SK-N-SH treated with all-trans-retinoic acid at 6 μM for 48 hours (cell line): ENCODE measurements at regions not wholly inside any gene's neighbourhood (a gene's known extent, or its start where the extent isn't known, plus 50 kb on each side); places are given as distances from the start of the nearest gene placed in this dataset.
"Not testable (repeated sequence)": the region's sequence is repeated elsewhere in the genome, so short reads cannot be mapped to it uniquely, and the experiment has no call there.

Experiments used
- ATAC-seq: fragments of 200-7000 bp; cut with Tn5 transposase; 3 replicates; pipeline ENCODE4 v1.9.1; 2020; ENCODE audit warnings: mild to moderate bottlenecking, moderate library complexity
- BACH2 ChIP-seq: fragments of 250-450 bp; sonication (Bioruptor Pico); IDR thresholded peaks from 2 replicates; pipeline ENCODE4 v1.9.0; 2021; ENCODE audit warnings: mild to moderate bottlenecking, borderline replicate concordance
- GLIS3 ChIP-seq: fragments of 250-450 bp; sonication (Bioruptor Pico); IDR thresholded peaks from 2 replicates; pipeline ENCODE4 v1.5.0; 2020; ENCODE audit warnings: mild to moderate bottlenecking, moderate library complexity
- ZC3H10 ChIP-seq: fragments of 250-450 bp; sonication (Bioruptor Pico); IDR thresholded peaks from 2 replicates; pipeline ENCODE4 v1.5.1; 2021; ENCODE audit warnings: mild to moderate bottlenecking, moderate library complexity
- ZFP30 ChIP-seq: fragments of 450-650 bp; formaldehyde crosslinking; IDR thresholded peaks from 2 replicates; pipeline ENCODE4 v1.5.0; 2022; ENCODE audit warnings: mild to moderate bottlenecking, moderate library complexity
- ZNF565 ChIP-seq: fragments of 450-650 bp; formaldehyde crosslinking; conservative IDR thresholded peaks from 2 replicates; pipeline ENCODE4 v1.5.0; 2020; ENCODE audit warnings: low read depth, mild to moderate bottlenecking, moderate library complexity
- ZNF8 ChIP-seq: fragments of 450-650 bp; formaldehyde crosslinking; IDR thresholded peaks from 2 replicates; pipeline ENCODE4 v1.5.0; 2020; ENCODE audit warnings: mild to moderate bottlenecking, moderate library complexity
- TF ChIP-seq, protein P1 (sequence below): fragments of 250-450 bp; sonication (Bioruptor Pico); IDR thresholded peaks from 2 replicates; pipeline ENCODE4 v1.5.1; 2020; ENCODE audit warnings: low read depth, mild to moderate bottlenecking, moderate library complexity
- TF ChIP-seq, protein P2 (sequence below): fragments of 250-450 bp; sonication (Bioruptor Pico); IDR thresholded peaks from 2 replicates; pipeline ENCODE4 v1.5.0; 2020; ENCODE audit warnings: mild to moderate bottlenecking, moderate library complexity
- TF ChIP-seq, protein P3 (sequence below): fragments of 250-450 bp; sonication (Bioruptor Pico); IDR thresholded peaks from 2 replicates; pipeline ENCODE4 v1.8.0; 2021; ENCODE audit warnings: low read depth, mild to moderate bottlenecking, moderate library complexity, borderline replicate concordance

DNA sequence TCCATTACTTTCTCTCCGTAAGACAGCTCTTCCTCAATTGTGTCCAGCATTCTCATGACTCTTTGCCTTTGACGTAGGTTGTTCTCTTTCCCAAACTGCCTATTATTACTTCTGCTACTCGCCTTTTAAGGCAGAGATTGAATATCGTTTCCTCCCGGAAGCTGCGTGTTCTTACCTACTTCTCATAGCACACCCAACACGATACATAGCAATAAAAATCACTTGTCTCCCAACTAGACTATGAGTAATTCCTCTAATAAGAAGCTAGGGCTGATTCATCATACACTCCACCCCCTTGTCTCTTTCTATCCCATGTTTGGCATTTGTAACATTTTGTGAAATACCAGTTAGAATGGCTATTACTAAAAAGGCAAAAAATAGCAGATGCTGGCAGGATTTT, 55.8 kb upstream of the SGIP1 start:
- ATAC-seq = peak; percentile 90

DNA sequence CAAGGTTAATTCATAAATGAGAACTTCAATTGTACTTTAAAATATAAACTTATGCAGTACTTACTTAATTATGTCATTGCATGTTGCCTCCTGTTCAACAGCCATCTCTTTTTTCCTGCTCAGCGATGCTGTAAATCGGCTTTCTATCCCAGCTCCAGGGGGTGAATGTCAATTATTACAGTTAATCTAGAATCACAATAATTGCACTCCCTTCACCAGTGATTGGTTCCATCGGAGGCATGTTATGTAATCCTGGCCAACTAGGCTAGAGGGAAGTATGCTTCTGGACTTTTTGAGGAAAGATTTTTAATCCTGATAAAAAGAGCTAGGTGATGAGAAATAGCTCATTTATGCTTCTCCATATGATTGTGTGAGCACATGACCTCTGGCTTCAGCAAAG, 53.8 kb upstream of the SGIP1 start:
- TF ChIP-seq, protein P1, sequence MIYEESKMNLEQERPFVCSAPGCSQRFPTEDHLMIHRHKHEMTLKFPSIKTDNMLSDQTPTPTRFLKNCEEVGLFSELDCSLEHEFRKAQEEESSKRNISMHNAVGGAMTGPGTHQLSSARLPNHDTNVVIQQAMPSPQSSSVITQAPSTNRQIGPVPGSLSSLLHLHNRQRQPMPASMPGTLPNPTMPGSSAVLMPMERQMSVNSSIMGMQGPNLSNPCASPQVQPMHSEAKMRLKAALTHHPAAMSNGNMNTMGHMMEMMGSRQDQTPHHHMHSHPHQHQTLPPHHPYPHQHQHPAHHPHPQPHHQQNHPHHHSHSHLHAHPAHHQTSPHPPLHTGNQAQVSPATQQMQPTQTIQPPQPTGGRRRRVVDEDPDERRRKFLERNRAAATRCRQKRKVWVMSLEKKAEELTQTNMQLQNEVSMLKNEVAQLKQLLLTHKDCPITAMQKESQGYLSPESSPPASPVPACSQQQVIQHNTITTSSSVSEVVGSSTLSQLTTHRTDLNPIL (CRISPR knock-in tag) = no peak
- TF ChIP-seq, protein P2, sequence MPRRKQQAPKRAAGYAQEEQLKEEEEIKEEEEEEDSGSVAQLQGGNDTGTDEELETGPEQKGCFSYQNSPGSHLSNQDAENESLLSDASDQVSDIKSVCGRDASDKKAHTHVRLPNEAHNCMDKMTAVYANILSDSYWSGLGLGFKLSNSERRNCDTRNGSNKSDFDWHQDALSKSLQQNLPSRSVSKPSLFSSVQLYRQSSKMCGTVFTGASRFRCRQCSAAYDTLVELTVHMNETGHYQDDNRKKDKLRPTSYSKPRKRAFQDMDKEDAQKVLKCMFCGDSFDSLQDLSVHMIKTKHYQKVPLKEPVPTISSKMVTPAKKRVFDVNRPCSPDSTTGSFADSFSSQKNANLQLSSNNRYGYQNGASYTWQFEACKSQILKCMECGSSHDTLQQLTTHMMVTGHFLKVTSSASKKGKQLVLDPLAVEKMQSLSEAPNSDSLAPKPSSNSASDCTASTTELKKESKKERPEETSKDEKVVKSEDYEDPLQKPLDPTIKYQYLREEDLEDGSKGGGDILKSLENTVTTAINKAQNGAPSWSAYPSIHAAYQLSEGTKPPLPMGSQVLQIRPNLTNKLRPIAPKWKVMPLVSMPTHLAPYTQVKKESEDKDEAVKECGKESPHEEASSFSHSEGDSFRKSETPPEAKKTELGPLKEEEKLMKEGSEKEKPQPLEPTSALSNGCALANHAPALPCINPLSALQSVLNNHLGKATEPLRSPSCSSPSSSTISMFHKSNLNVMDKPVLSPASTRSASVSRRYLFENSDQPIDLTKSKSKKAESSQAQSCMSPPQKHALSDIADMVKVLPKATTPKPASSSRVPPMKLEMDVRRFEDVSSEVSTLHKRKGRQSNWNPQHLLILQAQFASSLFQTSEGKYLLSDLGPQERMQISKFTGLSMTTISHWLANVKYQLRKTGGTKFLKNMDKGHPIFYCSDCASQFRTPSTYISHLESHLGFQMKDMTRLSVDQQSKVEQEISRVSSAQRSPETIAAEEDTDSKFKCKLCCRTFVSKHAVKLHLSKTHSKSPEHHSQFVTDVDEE (CRISPR knock-in tag) = 0 out of 2 replicates have a peak, but pooled peaks have one; percentile 18
- TF ChIP-seq, all 23 proteins: peak for 1

More for the DNA sequence above, 55.8 kb upstream of the SGIP1 start:
- TF ChIP-seq ZNF565 = no peak
- TF ChIP-seq ZC3H10 (CRISPR knock-in tag) = peak; percentile 3; the same call in 1 of the 2 replicates
- TF ChIP-seq, protein P3, sequence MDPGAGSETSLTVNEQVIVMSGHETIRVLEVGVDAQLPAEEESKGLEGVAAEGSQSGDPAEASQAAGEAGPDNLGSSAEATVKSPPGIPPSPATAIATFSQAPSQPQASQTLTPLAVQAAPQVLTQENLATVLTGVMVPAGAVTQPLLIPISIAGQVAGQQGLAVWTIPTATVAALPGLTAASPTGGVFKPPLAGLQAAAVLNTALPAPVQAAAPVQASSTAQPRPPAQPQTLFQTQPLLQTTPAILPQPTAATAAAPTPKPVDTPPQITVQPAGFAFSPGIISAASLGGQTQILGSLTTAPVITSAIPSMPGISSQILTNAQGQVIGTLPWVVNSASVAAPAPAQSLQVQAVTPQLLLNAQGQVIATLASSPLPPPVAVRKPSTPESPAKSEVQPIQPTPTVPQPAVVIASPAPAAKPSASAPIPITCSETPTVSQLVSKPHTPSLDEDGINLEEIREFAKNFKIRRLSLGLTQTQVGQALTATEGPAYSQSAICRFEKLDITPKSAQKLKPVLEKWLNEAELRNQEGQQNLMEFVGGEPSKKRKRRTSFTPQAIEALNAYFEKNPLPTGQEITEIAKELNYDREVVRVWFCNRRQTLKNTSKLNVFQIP = no peak
- TF ChIP-seq ZFP30 (CRISPR knock-in tag) = no peak
- TF ChIP-seq, protein P2 (CRISPR knock-in tag) = no peak
- TF ChIP-seq BACH2 (CRISPR knock-in tag) = no peak
- no peak for TF ChIP-seq GLIS3 (CRISPR knock-in tag)
- no peak for TF ChIP-seq ZNF8 (CRISPR knock-in tag)

DNA sequence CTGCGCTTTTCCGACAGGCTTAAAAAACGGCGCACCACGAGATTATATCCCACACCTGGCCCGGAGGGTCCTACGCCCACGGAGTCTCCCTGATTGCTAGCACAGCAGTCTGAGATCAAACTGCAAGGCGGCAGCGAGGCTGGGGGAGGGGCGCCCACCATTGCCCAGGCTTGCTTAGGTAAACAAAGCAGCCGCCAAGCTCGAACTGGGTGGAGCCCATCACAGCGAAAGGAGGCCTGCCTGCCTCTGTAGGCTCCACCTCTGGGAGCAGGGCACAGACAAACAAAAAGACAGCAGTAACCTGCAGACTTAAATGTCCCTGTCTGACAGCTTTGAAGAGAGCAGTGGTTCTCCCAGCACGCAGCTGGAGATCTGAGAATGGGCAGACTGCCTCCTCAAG, 52.7 kb upstream of the SGIP1 start:
- not testable (repeated sequence) for ATAC-seq

More for the DNA sequence above, 53.8 kb upstream of the SGIP1 start:
- no peak for ATAC-seq
